Transverse colon (tissue), 4 donors: ENCODE measurements at regions not wholly inside any gene's neighbourhood (a gene's known extent, or its start where the extent isn't known, plus 50 kb on each side); places are given as distances from the start of the nearest gene placed in this dataset.

ENCODE experiments used
- DNase-seq: peaks from one replicate; pipeline ENCODE4 v3.0.0-alpha.2; 2019
- H3K27ac ChIP-seq, 4 donors: fragments of 200-600 bp; sonication (generic); 2 replicates each; pipeline ENCODE4 v1.5.1; 2016 to 2018; ENCODE audit warnings: inconsistent platforms in 4 of 4
- H3K27me3 ChIP-seq: fragments of 200-600 bp; sonication (generic); 2 replicates; pipeline ENCODE4 v1.5.1; 2017; ENCODE audit warnings: inconsistent platforms
- H3K36me3 ChIP-seq, 4 donors: fragments of 200-600 bp; sonication (generic); 2 replicates each; pipeline ENCODE4 v1.5.1; 2017 to 2019; ENCODE audit warnings: inconsistent platforms in 4 of 4
- H3K4me1 ChIP-seq, 4 donors: fragments of 200-600 bp; sonication (generic); 2 replicates each; pipeline ENCODE4 v1.5.1; 2017 to 2020; ENCODE audit warnings: inconsistent platforms in 4 of 4
- H3K4me3 ChIP-seq, 4 donors: fragments of 200-600 bp; sonication (generic); 1 replicate in 1 of 4; 2 replicates in 3 of 4; pipeline versions ENCODE4 v1.5.1 to v1.6.1; 2017 to 2019; ENCODE audit warnings: inconsistent platforms in 4 of 4
- H3K9me3 ChIP-seq, 2 donors: fragments of 200-600 bp; sonication (generic); 2 replicates each; pipeline ENCODE4 v1.5.1; 2017 to 2019; ENCODE audit warnings: inconsistent platforms in 2 of 2
- CTCF ChIP-seq, 5 experiments: fragments of 200-600 bp in 3 of 5; fragments of 450-650 bp in 2 of 5; sonication (generic) in 3 of 5; IDR thresholded peaks; 1 replicate in 2 of 5; 2 replicates in 3 of 5; pipeline ENCODE4 v1.5.1; 2016 to 2017; ENCODE audit warnings: antibody characterized with exemption in 5 of 5, inconsistent platforms in 3 of 5, mild to moderate bottlenecking in 2 of 5, moderate library complexity in 1 of 5
- EP300 ChIP-seq: sonication (generic); formaldehyde crosslinking; IDR thresholded peaks from one replicate; pipeline ENCODE4 v1.6.1; 2017; ENCODE audit warnings: antibody characterized with exemption, low read depth
- POLR2A ChIP-seq: fragments of 450-650 bp; IDR thresholded peaks from one replicate; pipeline ENCODE4 v1.6.1; 2016; ENCODE audit warnings: antibody characterized with exemption, mild to moderate bottlenecking, moderate library complexity
- POLR2AphosphoS5 ChIP-seq, 3 donors: sonication (generic); formaldehyde crosslinking; IDR thresholded peaks; one replicate each; pipeline ENCODE4 v1.6.1; 2016; ENCODE audit warnings: antibody characterized with exemption in 3 of 3
- in situ Hi-C, 4 donors: fragments of 200-750 bp; cut with MboI; loops; one replicate each; pipeline versions ENCODE4 v1.15.0 to v1.15.1; 2017; ENCODE audit warnings: low sequenced_read_pairs in 3 of 4, low pct_ligation_motif_present in 1 of 4, low pct_unique_long_range_greater_than_20kb in 1 of 4
- intact Hi-C: fragments of 100-400 bp; cut with DNase I; formaldehyde crosslinking; loops from one replicate; pipeline ENCODE4 v1.15.1; 2023; ENCODE audit warnings: low total_unique reads

- DNase-seq: no peak
- H3K36me3 ChIP-seq: no peaks in the 10 kb centered on the region
- no peak for TF ChIP-seq CTCF (IDR thresholded peaks at IDR 0.05)
- TF ChIP-seq EP300: no peak
- no peak for TF ChIP-seq POLR2AphosphoS5 (IDR thresholded peaks at IDR 0.05)
- no peak for TF ChIP-seq POLR2A
- in situ Hi-C loops: loop anchor here in 2 of 4 donors (25.0 kb wide), 1 partner anchor 752 kb away; no protein-coding TSS in a partner anchor
- intact Hi-C loops: no loop called here
- no peaks in the 10 kb centered on the region for H3K4me1 ChIP-seq
- H3K27ac ChIP-seq: no peak overlapping the region
- no peak overlapping the region for H3K4me3 ChIP-seq
- H3K27me3 ChIP-seq: no peaks in the 10 kb centered on the region
- H3K9me3 ChIP-seq: no peaks in the 10 kb centered on the region
Observed at GRCh38 chr3:99009851-99010250, 108.4 kb upstream of the DCBLD2 start.

- Histone ChIP-seq H3K4me1 (no peaks in the 10 kb centered on the region), H3K9me3 (no peaks in the 10 kb centered on the region), H3K36me3 (no peaks in the 10 kb centered on the region), H3K27ac (no peak overlapping the region), H3K4me3 (no peak overlapping the region), H3K27me3 (no peaks in the 10 kb centered on the region)
- TF ChIP-seq EP300 (no peak), CTCF (IDR thresholded peaks at IDR 0.05) (no peak), POLR2A (no peak), POLR2AphosphoS5 (IDR thresholded peaks at IDR 0.05) (no peak)
- DNase-seq: no peak
- in situ Hi-C loops (loop anchor here in 2 of 4 donors (25.0 kb wide), 1 partner anchor 756 kb away; no protein-coding TSS in a partner anchor), intact Hi-C loops (no loop called here)
Observed at GRCh38 chr3:99006686-99007085, 105.2 kb upstream of the DCBLD2 start.

- in situ Hi-C loops: loop anchor here (5.0 to 25.0 kb wide), 4 partner anchors 182 to 763 kb away; no protein-coding TSS in a partner anchor
Observed at GRCh38 chr3:98999675-99000074, 98.2 kb upstream of the DCBLD2 start.

GRCh38 chr3:98994128-98994762 is 92.8 kb upstream of the DCBLD2 start:
- Histone ChIP-seq H3K27ac (no peak overlapping the region), H3K4me1 (no peaks in the 10 kb centered on the region), H3K36me3 (no peaks in the 10 kb centered on the region), H3K27me3 (peaks cover 5% of the 10 kb centered on the region), H3K9me3 (no peaks in the 10 kb centered on the region), H3K4me3 (no peak overlapping the region)
- no peak for DNase-seq
- TF ChIP-seq CTCF (IDR thresholded peaks at IDR 0.05) (peak; percentile 61 to 66 (median 63)), POLR2AphosphoS5 (IDR thresholded peaks at IDR 0.05) (no peak)
- in situ Hi-C loops: loop anchor here in 3 of 4 donors (5.0 to 25.0 kb wide), 3 partner anchors 177 to 382 kb away; no protein-coding TSS in a partner anchor
- intact Hi-C loops: loop anchor here (5.0 kb wide), 2 partner anchors 177 to 392 kb away; no protein-coding TSS in a partner anchor

More at GRCh38 chr3:98999675-99000074, 98.2 kb upstream of the DCBLD2 start:
- Histone ChIP-seq H3K36me3 (no peaks in the 10 kb centered on the region), H3K27me3 (peaks cover 2% of the 10 kb centered on the region), H3K4me1 (no peaks in the 10 kb centered on the region), H3K4me3 (no peak overlapping the region), H3K9me3 (no peaks in the 10 kb centered on the region), H3K27ac (no peak overlapping the region)
- DNase-seq: no peak
- TF ChIP-seq POLR2AphosphoS5 (IDR thresholded peaks at IDR 0.05): no peak
- TF ChIP-seq EP300: no peak
- TF ChIP-seq POLR2A: no peak
- no peak for TF ChIP-seq CTCF (IDR thresholded peaks at IDR 0.05)
- intact Hi-C loops: no loop called here
